Gastroesophageal sphincter (tissue), 4 donors: ENCODE measurements at regions not wholly inside any gene's neighbourhood (a gene's known extent, or its start where the extent isn't known, plus 50 kb on each side); places are given as distances from the start of the nearest gene placed in this dataset.

Source experiments
- ATAC-seq: fragments of 150-250 bp; one replicate; pipeline ENCODE4 v1.9.1; 2016; ENCODE audit warnings: mild to moderate bottlenecking, moderate library complexity
- H3K27ac ChIP-seq, 4 donors: fragments of 200-600 bp; sonication (generic) in 3 of 4; 1 replicate in 3 of 4; 2 replicates in 1 of 4; pipeline ENCODE4 v1.5.1; 2016 to 2019
- H3K27me3 ChIP-seq: fragments of 200-600 bp; sonication (generic); one replicate; pipeline ENCODE4 v1.5.1; 2019
- H3K36me3 ChIP-seq, 2 donors: fragments of 200-600 bp; sonication (generic); one replicate each; pipeline ENCODE4 v1.5.1; 2019; ENCODE audit warnings: control low read depth in 1 of 2
- H3K4me1 ChIP-seq, 3 donors: fragments of 200-600 bp; sonication (generic); 1 replicate in 2 of 3; 2 replicates in 1 of 3; pipeline ENCODE4 v1.5.1; 2016 to 2019; ENCODE audit warnings: control low read depth in 2 of 3
- H3K4me3 ChIP-seq, 2 donors: fragments of 200-600 bp; sonication (generic); one replicate each; pipeline ENCODE4 v1.5.1; 2019; ENCODE audit warnings: mild to moderate bottlenecking in 1 of 2, moderate library complexity in 1 of 2
- H3K9me3 ChIP-seq, 3 donors: fragments of 200-600 bp; sonication (generic); one replicate each; pipeline ENCODE4 v1.5.1; 2017 to 2019; ENCODE audit warnings: control low read depth in 2 of 3
- EP300 ChIP-seq: sonication (generic); formaldehyde crosslinking; IDR thresholded peaks from one replicate; pipeline ENCODE4 v1.6.1; 2017; ENCODE audit warnings: antibody characterized with exemption, mild to moderate bottlenecking
- POLR2A ChIP-seq, 2 donors: fragments of 450-650 bp; IDR thresholded peaks; one replicate each; pipeline ENCODE4 v1.6.1; 2017; ENCODE audit warnings: antibody characterized with exemption in 2 of 2, mild to moderate bottlenecking in 2 of 2, moderate library complexity in 1 of 2
- POLR2AphosphoS5 ChIP-seq: sonication (generic); formaldehyde crosslinking; IDR thresholded peaks from one replicate; pipeline ENCODE4 v1.6.1; 2017; ENCODE audit warnings: antibody characterized with exemption
- WGBS, 2 donors: methylation state at CpG; one replicate each; pipeline ENCODE4 v1.1.5; 2018; ENCODE audit warnings: low coverage in 1 of 2; 5-methylcytosine and 5-hydroxymethylcytosine counted together
- TF ChIP-seq, protein P1 (sequence below), 4 experiments: fragments of 200-600 bp in 2 of 4; fragments of 450-650 bp in 2 of 4; sonication (generic) in 1 of 4; IDR thresholded peaks; one replicate each; pipeline ENCODE4 v1.5.1; 2017 to 2019; ENCODE audit warnings: antibody characterized with exemption in 4 of 4, mild to moderate bottlenecking in 2 of 4, moderate library complexity in 2 of 4

DNA sequence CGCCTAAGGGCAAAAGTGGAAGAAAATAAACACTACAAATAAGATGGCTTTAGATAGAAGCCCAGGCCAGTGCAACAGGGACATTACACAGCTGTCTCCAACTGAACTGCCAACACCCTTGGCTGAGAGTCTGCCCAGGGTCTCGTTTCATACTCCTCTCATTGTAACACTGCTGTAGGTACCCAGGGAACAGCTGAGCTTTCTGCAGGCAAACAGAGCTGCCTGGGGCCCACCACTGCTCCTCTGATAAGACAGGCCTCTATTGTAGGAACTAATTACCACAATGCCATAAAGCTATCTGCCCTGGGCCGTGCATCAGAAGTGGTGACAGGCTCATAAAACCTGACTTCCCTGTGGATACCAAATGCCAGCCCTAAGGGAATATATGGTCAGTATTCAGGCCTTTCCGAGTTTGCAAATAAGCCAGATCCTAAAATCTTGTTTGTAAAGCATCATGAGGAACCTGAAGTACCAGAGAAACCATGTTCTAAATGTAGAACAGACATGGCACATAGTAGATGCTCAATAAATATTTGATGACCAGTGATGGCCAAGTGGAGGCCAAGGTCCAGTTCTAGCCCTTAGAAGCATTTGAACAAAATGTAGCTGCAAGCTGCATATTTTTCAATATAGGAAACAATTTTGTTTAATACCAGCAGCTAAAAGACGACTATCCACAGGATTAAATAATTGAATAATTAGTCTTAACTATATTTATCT, 84.3 kb upstream of the NEO1 start:
- H3K27ac ChIP-seq = no peak overlapping the region
- peaks cover 4% of the 10 kb centered on the region for H3K27me3 ChIP-seq
- H3K9me3 ChIP-seq = no peaks in the 10 kb centered on the region
- WGBS, 2 donors = 69 to 71% methylated on average over 2 to 3 of the region's 5 CpGs
- ATAC-seq = no peak
- no peaks in the 10 kb centered on the region for H3K36me3 ChIP-seq
- peaks cover 0 to 18% (median 0%) of the 10 kb centered on the region in 3 donors for H3K4me1 ChIP-seq
- TF ChIP-seq EP300 (no peak), POLR2AphosphoS5 (no peak), POLR2A (IDR thresholded peaks at IDR 0.05) (no peak)
- TF ChIP-seq, protein P1, sequence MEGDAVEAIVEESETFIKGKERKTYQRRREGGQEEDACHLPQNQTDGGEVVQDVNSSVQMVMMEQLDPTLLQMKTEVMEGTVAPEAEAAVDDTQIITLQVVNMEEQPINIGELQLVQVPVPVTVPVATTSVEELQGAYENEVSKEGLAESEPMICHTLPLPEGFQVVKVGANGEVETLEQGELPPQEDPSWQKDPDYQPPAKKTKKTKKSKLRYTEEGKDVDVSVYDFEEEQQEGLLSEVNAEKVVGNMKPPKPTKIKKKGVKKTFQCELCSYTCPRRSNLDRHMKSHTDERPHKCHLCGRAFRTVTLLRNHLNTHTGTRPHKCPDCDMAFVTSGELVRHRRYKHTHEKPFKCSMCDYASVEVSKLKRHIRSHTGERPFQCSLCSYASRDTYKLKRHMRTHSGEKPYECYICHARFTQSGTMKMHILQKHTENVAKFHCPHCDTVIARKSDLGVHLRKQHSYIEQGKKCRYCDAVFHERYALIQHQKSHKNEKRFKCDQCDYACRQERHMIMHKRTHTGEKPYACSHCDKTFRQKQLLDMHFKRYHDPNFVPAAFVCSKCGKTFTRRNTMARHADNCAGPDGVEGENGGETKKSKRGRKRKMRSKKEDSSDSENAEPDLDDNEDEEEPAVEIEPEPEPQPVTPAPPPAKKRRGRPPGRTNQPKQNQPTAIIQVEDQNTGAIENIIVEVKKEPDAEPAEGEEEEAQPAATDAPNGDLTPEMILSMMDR (IDR thresholded peaks at IDR 0.05) = no peak
- H3K4me3 ChIP-seq = no peak overlapping the region

DNA sequence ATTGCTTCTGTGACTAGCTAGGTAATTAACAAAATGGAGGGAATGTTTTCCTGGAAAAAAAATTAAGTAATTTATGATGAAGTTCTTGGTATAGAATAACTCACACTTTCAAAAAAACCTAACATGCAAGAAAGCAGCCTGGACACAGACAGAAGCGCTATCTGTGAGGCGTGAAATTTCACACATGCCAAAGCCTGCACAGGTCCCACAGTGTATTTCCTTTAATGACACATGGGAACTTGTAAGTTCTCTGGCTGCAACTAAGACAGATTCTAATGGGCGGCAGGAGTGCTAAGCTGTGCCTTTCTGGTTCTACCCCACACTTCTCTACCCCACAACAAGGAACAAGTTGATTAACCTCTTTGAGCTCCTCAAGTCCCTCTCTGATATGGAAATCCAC, 84.9 kb upstream of the NEO1 start:
- WGBS, 2 donors = 64 to 67% methylated on average over 3 of the region's 3 CpGs
- TF ChIP-seq POLR2AphosphoS5 (no peak), POLR2A (IDR thresholded peaks at IDR 0.05) (no peak), EP300 (no peak)
- TF ChIP-seq, protein P1 (IDR thresholded peaks at IDR 0.05) = no peak
- no peaks in the 10 kb centered on the region for H3K9me3 ChIP-seq
- H3K27ac ChIP-seq = no peak overlapping the region
- H3K36me3 ChIP-seq = no peaks in the 10 kb centered on the region
- no peak overlapping the region for H3K4me3 ChIP-seq
- peaks cover 4% of the 10 kb centered on the region for H3K27me3 ChIP-seq
- ATAC-seq = no peak
- peaks cover 0 to 17% (median 0%) of the 10 kb centered on the region in 3 donors for H3K4me1 ChIP-seq

DNA sequence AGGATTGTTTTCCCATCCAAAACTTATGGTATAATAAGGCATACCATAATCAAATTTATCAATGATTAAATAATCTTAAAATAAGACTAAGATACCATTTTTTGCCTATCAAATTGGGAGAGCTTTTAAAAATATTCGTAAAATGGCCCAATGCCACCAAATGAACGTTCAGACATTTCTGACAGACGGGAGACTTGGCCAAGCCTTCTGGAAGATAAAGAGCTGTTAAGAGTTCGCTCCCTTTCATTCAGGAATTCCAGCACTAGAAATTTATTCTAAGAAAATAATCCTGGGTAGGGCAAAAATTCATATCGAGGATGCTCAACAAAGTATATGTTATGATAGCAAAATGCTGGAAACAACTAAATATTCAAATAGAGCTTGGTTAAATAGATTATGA, 85.6 kb upstream of the NEO1 start:
- ATAC-seq = no peak
- Histone ChIP-seq H3K4me3 (no peak overlapping the region), H3K9me3 (no peaks in the 10 kb centered on the region), H3K4me1 (peaks cover 0 to 9% (median 0%) of the 10 kb centered on the region in 3 donors), H3K27me3 (peaks cover 4% of the 10 kb centered on the region), H3K27ac (no peak overlapping the region), H3K36me3 (no peaks in the 10 kb centered on the region)
- 63 to 72% methylated on average over 5 of the region's 5 CpGs for WGBS, 2 donors
- TF ChIP-seq POLR2A (IDR thresholded peaks at IDR 0.05) = no peak

DNA sequence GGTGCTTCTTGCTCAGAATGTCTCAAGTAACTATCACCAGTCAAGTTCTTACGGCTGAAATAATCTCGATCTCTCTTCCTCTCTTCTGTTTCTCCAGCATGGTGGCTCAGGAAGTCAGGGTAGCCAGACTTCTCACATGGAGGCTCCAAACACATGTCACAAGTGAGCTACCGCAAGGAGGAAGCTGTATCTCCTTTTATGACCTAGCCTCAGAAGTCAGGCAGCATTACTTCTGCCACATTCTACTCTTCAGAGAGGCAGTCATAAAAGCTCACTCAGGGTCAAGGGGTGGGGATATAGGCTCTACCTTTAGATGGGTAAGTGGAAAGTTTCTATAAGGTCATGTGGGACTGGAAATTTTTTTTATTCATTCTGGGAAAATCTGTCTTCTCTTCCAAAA, 86.6 kb upstream of the NEO1 start:
- no peak overlapping the region for H3K4me3 ChIP-seq
- ATAC-seq = no peak
- H3K36me3 ChIP-seq = no peaks in the 10 kb centered on the region
- peaks cover 4% of the 10 kb centered on the region for H3K27me3 ChIP-seq
- H3K27ac ChIP-seq = no peak overlapping the region
- 92 to 100% methylated on average over 1 to 3 of the region's 3 CpGs for WGBS, 2 donors
- no peaks in the 10 kb centered on the region for H3K9me3 ChIP-seq
- H3K4me1 ChIP-seq = no peaks in the 10 kb centered on the region
- TF ChIP-seq, protein P1 (IDR thresholded peaks at IDR 0.05) = no peak
- TF ChIP-seq EP300 (no peak), POLR2AphosphoS5 (no peak), POLR2A (IDR thresholded peaks at IDR 0.05) (no peak)

DNA sequence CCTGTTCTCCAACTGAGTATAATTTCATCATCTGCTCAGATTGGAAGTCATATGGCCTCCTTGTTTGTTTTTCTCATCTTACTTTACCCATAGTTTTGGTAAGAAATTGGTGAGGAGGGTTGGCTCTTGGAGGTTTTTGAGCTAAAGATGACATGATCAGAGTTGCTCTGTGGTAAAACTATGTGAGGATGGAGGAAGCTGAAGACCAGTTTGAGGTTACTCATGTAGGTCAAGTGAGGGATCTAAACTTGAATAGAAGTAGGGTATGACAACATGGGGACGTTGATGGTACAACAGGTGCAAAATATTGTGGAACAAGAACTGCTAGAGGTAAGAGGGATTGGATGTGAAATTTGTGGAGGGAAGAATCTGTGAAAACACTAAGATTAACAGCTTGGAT, 87.7 kb upstream of the NEO1 start:
- no peaks in the 10 kb centered on the region for H3K9me3 ChIP-seq
- H3K27me3 ChIP-seq = peaks cover 4% of the 10 kb centered on the region
- no peaks in the 10 kb centered on the region for H3K36me3 ChIP-seq
- WGBS, 2 donors = 82% methylated on average over 1 of the region's 1 CpG; no CpG with 5 or more reads in 1 of the 2 donors
- TF ChIP-seq, protein P1 (IDR thresholded peaks at IDR 0.05) = no peak
- no peak for TF ChIP-seq EP300
- TF ChIP-seq POLR2A (IDR thresholded peaks at IDR 0.05) = no peak
- TF ChIP-seq POLR2AphosphoS5 = no peak
- H3K4me3 ChIP-seq = no peak overlapping the region
- no peaks in the 10 kb centered on the region for H3K4me1 ChIP-seq
- no peak for ATAC-seq
- H3K27ac ChIP-seq = no peak overlapping the region
